SK-N-SH (cell line): ENCODE measurements at regions not wholly inside any gene's neighbourhood (a gene's known extent, or its start where the extent isn't known, plus 50 kb on each side); places are given as distances from the start of the nearest gene placed in this dataset.

Source experiments
- GABPA ChIP-seq: IDR thresholded peaks from 2 replicates; pipeline ENCODE4 v1.4.0; 2012; ENCODE audit warnings: low read depth, mild to moderate bottlenecking
- POLR2AphosphoS5 ChIP-seq: IDR thresholded peaks from 2 replicates; pipeline ENCODE4 v1.6.1; 2012; ENCODE audit warnings: low read depth, low read length
- TF ChIP-seq, protein P1 (sequence below): fragments of 200-600 bp; sonication (generic); IDR thresholded peaks from 2 replicates; pipeline ENCODE4 v1.6.1; 2017; ENCODE audit warnings: antibody characterized with exemption, mild to moderate bottlenecking, moderate library complexity

DNA sequence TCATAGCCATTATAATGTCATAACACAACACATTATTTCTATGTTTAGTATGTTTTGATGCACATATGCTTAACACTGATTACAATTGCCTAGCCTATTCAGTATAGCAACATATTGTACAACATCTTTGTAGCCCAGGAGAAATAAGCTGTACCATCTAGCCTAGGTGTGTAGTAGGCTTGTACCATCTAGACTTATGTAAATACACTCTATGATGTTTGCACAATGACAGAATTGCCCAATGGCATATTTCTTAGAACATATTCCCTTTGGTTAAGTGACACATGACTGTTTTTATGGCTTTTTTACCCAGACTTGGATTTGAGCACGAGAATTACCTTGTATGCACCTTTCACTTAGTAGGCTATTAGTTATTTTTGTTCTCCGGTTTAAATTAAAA lies 64.5 kb upstream of the HIVEP1 start:
- TF ChIP-seq, protein P1, sequence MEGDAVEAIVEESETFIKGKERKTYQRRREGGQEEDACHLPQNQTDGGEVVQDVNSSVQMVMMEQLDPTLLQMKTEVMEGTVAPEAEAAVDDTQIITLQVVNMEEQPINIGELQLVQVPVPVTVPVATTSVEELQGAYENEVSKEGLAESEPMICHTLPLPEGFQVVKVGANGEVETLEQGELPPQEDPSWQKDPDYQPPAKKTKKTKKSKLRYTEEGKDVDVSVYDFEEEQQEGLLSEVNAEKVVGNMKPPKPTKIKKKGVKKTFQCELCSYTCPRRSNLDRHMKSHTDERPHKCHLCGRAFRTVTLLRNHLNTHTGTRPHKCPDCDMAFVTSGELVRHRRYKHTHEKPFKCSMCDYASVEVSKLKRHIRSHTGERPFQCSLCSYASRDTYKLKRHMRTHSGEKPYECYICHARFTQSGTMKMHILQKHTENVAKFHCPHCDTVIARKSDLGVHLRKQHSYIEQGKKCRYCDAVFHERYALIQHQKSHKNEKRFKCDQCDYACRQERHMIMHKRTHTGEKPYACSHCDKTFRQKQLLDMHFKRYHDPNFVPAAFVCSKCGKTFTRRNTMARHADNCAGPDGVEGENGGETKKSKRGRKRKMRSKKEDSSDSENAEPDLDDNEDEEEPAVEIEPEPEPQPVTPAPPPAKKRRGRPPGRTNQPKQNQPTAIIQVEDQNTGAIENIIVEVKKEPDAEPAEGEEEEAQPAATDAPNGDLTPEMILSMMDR = no peak
- TF ChIP-seq POLR2AphosphoS5 = no peak
- TF ChIP-seq GABPA = no peak
